Uterus (tissue), 2 donors: ENCODE measurements at regions not wholly inside any gene's neighbourhood (a gene's known extent, or its start where the extent isn't known, plus 50 kb on each side); places are given as distances from the start of the nearest gene placed in this dataset.
"Not testable (repeated sequence)": the region's sequence is repeated elsewhere in the genome, so short reads cannot be mapped to it uniquely, and the experiment has no call there.

Experiments
- CTCF ChIP-seq, 4 experiments: fragments of 200-600 bp in 2 of 4; fragments of 450-650 bp in 2 of 4; sonication (generic) in 2 of 4; IDR thresholded peaks; one replicate each; pipeline ENCODE4 v1.5.1; 2016 to 2019; ENCODE audit warnings: antibody characterized with exemption in 4 of 4, mild to moderate bottlenecking in 2 of 4, moderate library complexity in 1 of 4
- POLR2A ChIP-seq, 2 donors: fragments of 450-650 bp; IDR thresholded peaks; one replicate each; pipeline ENCODE4 v1.6.1; 2016; ENCODE audit warnings: antibody characterized with exemption in 2 of 2, mild to moderate bottlenecking in 1 of 2, moderate library complexity in 1 of 2

DNA sequence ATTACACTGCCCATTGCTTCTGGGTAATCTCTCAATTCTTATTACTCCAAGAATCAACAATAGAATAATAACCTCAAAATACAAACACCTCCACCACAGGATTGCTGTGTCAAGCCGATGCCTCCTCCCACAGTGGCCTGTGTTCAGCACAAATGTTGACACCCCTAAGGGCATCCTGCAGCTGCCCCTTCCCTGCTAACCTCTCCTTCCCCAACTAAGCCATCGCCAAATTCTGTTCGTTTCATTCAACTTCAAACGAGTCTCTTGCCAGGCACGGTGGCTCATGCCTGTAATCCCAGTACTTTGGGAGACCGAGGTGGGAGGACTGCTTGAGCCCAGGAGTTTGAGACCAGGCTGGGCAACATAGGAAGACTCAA lies 155.2 kb downstream of the ATP6V0E2 start:
- TF ChIP-seq CTCF, POLR2A (IDR thresholded peaks at IDR 0.05): not testable (repeated sequence)
